ENCODE measurements at regions not wholly inside any gene's neighbourhood (a gene's known extent, or its start where the extent isn't known, plus 50 kb on each side); places are given as distances from the start of the nearest gene placed in this dataset.

DNA sequence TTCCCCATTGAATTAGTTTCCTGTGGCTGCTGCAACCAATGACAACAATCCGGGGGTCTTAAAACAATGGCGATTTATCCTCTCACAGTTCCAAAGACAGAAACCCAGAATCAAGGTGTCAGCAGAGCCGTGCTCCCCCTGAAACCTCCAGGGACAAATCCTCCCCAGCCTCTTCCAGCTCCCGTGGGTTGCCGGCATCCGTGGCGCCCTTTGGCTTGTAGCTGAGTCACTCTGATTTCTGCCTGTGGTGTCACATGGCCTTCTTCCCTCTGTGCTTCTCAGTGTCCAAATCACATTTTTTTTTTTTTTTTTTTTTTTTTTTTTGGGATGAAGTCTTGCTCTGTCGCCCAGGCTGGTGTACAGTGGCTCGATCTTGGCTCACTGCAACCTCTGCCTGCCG lies 64.5 kb upstream of the STX18 start:
- Histone ChIP-seq H4K8ac (ENCODE audit: low read depth, low read length) (no peak overlapping the region), H3K27ac (replicated peaks; ENCODE audit: low read length) (no peak overlapping the region), H4K91ac (ENCODE audit: low read depth, low read length, poor library complexity) (no peak overlapping the region), H3K4ac (ENCODE audit: low read length) (no peak overlapping the region), H3K14ac (ENCODE audit: low read length) (no peak overlapping the region), H2AFZ (ENCODE audit: low read length) (no peak overlapping the region), H3K36me3 (replicated peaks in 1 of 2; ENCODE audit: control insufficient read depth in 2 of 2, insufficient read depth in 2 of 2, low read length in 2 of 2) (no peaks in the 10 kb centered on the region), H3K4me1 (ENCODE audit: control insufficient read depth in 2 of 2, insufficient read depth in 1 of 2, low read depth in 1 of 2, low read length in 2 of 2) (peaks cover 5 to 6% of the 10 kb centered on the region in 2 donors), H2AK5ac (ENCODE audit: low read depth, low read length) (no peak overlapping the region), H3K27me3 (ENCODE audit: control insufficient read depth in 3 of 3, insufficient read depth in 3 of 3, low read depth in 1 of 3, low read length in 3 of 3) (peaks cover 0 to 2% (median 0%) of the 10 kb centered on the region in 3 experiments), H3K4me2 (ENCODE audit: insufficient read depth, low read length, poor library complexity, severe bottlenecking) (no peak overlapping the region), H3K9me3 (replicated peaks in 1 of 2; ENCODE audit: control insufficient read depth in 2 of 2, insufficient read depth in 1 of 2, low read depth in 1 of 2, low read length in 2 of 2) (no peaks in the 10 kb centered on the region), H2BK12ac (ENCODE audit: low read length) (no peak overlapping the region), H2BK15ac (ENCODE audit: low read length) (no peak overlapping the region), H2BK120ac (ENCODE audit: low read depth, low read length) (no peak overlapping the region), H2BK5ac (ENCODE audit: low read length) (no peak overlapping the region), H3K18ac (ENCODE audit: low read length) (no peak overlapping the region), H3K4me3 (ENCODE audit: low read length in 2 of 2) (no peak overlapping the region), H3K79me1 (ENCODE audit: low read depth, low read length) (no peaks in the 10 kb centered on the region), H3K23ac (ENCODE audit: low read depth, low read length, poor library complexity) (no peak overlapping the region), H3K9ac (ENCODE audit: low read depth, low read length, poor library complexity) (no peak overlapping the region)
- no peak for DNase-seq (ENCODE audit: low spot score)
- no CpG with 5 or more reads among the region's 10 CpGs for WGBS, 2 donors (ENCODE audit: extremely low coverage in 2 of 2, insufficient read length in 2 of 2, insufficient replicate concordance in 1 of 2)

DNA sequence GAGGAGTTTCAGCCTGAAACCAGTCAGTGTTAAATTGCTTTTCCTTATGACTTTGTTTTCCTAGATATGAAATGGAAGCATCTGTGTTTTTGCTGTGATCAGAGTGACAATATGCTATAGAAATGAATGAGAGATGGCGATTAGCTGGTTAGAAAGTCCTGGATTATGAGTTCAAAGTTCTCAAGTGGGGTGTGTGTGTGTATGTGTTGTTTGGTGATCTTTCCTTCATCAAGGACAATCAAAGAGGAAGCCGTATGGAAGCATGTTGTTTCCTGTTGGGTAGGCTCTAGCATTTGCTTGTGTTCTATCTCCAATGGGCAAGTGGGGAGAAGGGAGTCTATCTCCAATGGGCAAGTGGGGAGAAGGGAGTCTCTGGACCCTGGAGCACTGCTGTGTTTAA lies 64.0 kb upstream of the STX18 start:
- WGBS, 2 donors (ENCODE audit: extremely low coverage in 2 of 2, insufficient read length in 2 of 2, insufficient replicate concordance in 1 of 2), result no CpG with 5 or more reads among the region's 2 CpGs
- no peak overlapping the region for H3K23ac ChIP-seq (ENCODE audit: low read depth, low read length, poor library complexity)
- H3K9ac ChIP-seq (ENCODE audit: low read depth, low read length, poor library complexity), result no peak overlapping the region
- H3K4me1 ChIP-seq (ENCODE audit: control insufficient read depth in 2 of 2, insufficient read depth in 1 of 2, low read depth in 1 of 2, low read length in 2 of 2), result peaks cover 5 to 6% of the 10 kb centered on the region in 2 donors
- peaks cover 0 to 2% (median 0%) of the 10 kb centered on the region in 3 experiments for H3K27me3 ChIP-seq (ENCODE audit: control insufficient read depth in 3 of 3, insufficient read depth in 3 of 3, low read depth in 1 of 3, low read length in 3 of 3)
- H3K27ac ChIP-seq (replicated peaks; ENCODE audit: low read length), result no peak overlapping the region
- DNase-seq (ENCODE audit: low spot score), result no peak
- no peak overlapping the region for H3K4me3 ChIP-seq (ENCODE audit: low read length in 2 of 2)
- no peak overlapping the region for H2BK15ac ChIP-seq (ENCODE audit: low read length)
- no peak overlapping the region for H2BK12ac ChIP-seq (ENCODE audit: low read length)
- H3K4ac ChIP-seq (ENCODE audit: low read length), result no peak overlapping the region
- H3K9me3 ChIP-seq (replicated peaks in 1 of 2; ENCODE audit: control insufficient read depth in 2 of 2, insufficient read depth in 1 of 2, low read depth in 1 of 2, low read length in 2 of 2), result no peaks in the 10 kb centered on the region
- H2AFZ ChIP-seq (ENCODE audit: low read length), result no peak overlapping the region
- no peak overlapping the region for H3K18ac ChIP-seq (ENCODE audit: low read length)
- H4K91ac ChIP-seq (ENCODE audit: low read depth, low read length, poor library complexity), result no peak overlapping the region
- no peak overlapping the region for H2AK5ac ChIP-seq (ENCODE audit: low read depth, low read length)
- H3K14ac ChIP-seq (ENCODE audit: low read length), result no peak overlapping the region
- H3K79me1 ChIP-seq (ENCODE audit: low read depth, low read length), result no peaks in the 10 kb centered on the region
- H3K36me3 ChIP-seq (replicated peaks in 1 of 2; ENCODE audit: control insufficient read depth in 2 of 2, insufficient read depth in 2 of 2, low read length in 2 of 2), result no peaks in the 10 kb centered on the region
- H3K4me2 ChIP-seq (ENCODE audit: insufficient read depth, low read length, poor library complexity, severe bottlenecking), result no peak overlapping the region
- no peak overlapping the region for H2BK120ac ChIP-seq (ENCODE audit: low read depth, low read length)
- no peak overlapping the region for H2BK5ac ChIP-seq (ENCODE audit: low read length)
- no peak overlapping the region for H4K8ac ChIP-seq (ENCODE audit: low read depth, low read length)

GRCh38 chr4:4603592-4603991 lies 61.7 kb upstream of the STX18 start:
- no peak overlapping the region for H3K23ac ChIP-seq (ENCODE audit: low read depth, low read length, poor library complexity)
- peaks cover 0 to 2% (median 0%) of the 10 kb centered on the region in 3 experiments for H3K27me3 ChIP-seq (ENCODE audit: control insufficient read depth in 3 of 3, insufficient read depth in 3 of 3, low read depth in 1 of 3, low read length in 3 of 3)
- no peaks in the 10 kb centered on the region for H3K36me3 ChIP-seq (replicated peaks in 1 of 2; ENCODE audit: control insufficient read depth in 2 of 2, insufficient read depth in 2 of 2, low read length in 2 of 2)
- H3K4me3 ChIP-seq (ENCODE audit: low read length in 2 of 2), result no peak overlapping the region
- H2BK15ac ChIP-seq (ENCODE audit: low read length), result no peak overlapping the region
- no peak overlapping the region for H2AFZ ChIP-seq (ENCODE audit: low read length)
- no peak overlapping the region for H3K9ac ChIP-seq (ENCODE audit: low read depth, low read length, poor library complexity)
- no peaks in the 10 kb centered on the region for H3K9me3 ChIP-seq (replicated peaks in 1 of 2; ENCODE audit: control insufficient read depth in 2 of 2, insufficient read depth in 1 of 2, low read depth in 1 of 2, low read length in 2 of 2)
- no peak overlapping the region for H2BK5ac ChIP-seq (ENCODE audit: low read length)
- H2BK120ac ChIP-seq (ENCODE audit: low read depth, low read length), result no peak overlapping the region
- H3K4me2 ChIP-seq (ENCODE audit: insufficient read depth, low read length, poor library complexity, severe bottlenecking), result no peak overlapping the region
- no peak overlapping the region for H2BK12ac ChIP-seq (ENCODE audit: low read length)
- H3K27ac ChIP-seq (replicated peaks; ENCODE audit: low read length), result no peak overlapping the region
- no peak overlapping the region for H3K14ac ChIP-seq (ENCODE audit: low read length)
- WGBS, 2 donors (ENCODE audit: extremely low coverage in 2 of 2, insufficient read length in 2 of 2, insufficient replicate concordance in 1 of 2), result no CpG with 5 or more reads among the region's 5 CpGs
- no peaks in the 10 kb centered on the region for H3K79me1 ChIP-seq (ENCODE audit: low read depth, low read length)
- no peak overlapping the region for H2AK5ac ChIP-seq (ENCODE audit: low read depth, low read length)
- no peak overlapping the region for H4K91ac ChIP-seq (ENCODE audit: low read depth, low read length, poor library complexity)
- H3K18ac ChIP-seq (ENCODE audit: low read length), result no peak overlapping the region
- peaks cover 5 to 6% of the 10 kb centered on the region in 2 donors for H3K4me1 ChIP-seq (ENCODE audit: control insufficient read depth in 2 of 2, insufficient read depth in 1 of 2, low read depth in 1 of 2, low read length in 2 of 2)
- no peak overlapping the region for H3K4ac ChIP-seq (ENCODE audit: low read length)
- no peak for DNase-seq (ENCODE audit: low spot score)
- H4K8ac ChIP-seq (ENCODE audit: low read depth, low read length), result no peak overlapping the region

GRCh38 chr4:4603067-4603466 lies 61.2 kb upstream of the STX18 start:
- H3K79me1 ChIP-seq (ENCODE audit: low read depth, low read length), result no peaks in the 10 kb centered on the region
- no peak overlapping the region for H2AK5ac ChIP-seq (ENCODE audit: low read depth, low read length)
- H3K9me3 ChIP-seq (replicated peaks in 1 of 2; ENCODE audit: control insufficient read depth in 2 of 2, insufficient read depth in 1 of 2, low read depth in 1 of 2, low read length in 2 of 2), result no peaks in the 10 kb centered on the region
- WGBS, 2 donors (ENCODE audit: extremely low coverage in 2 of 2, insufficient read length in 2 of 2, insufficient replicate concordance in 1 of 2), result no CpG with 5 or more reads among the region's 4 CpGs
- H2BK15ac ChIP-seq (ENCODE audit: low read length), result no peak overlapping the region
- H3K27me3 ChIP-seq (ENCODE audit: control insufficient read depth in 3 of 3, insufficient read depth in 3 of 3, low read depth in 1 of 3, low read length in 3 of 3), result peaks cover 0 to 2% (median 0%) of the 10 kb centered on the region in 3 experiments
- H2BK120ac ChIP-seq (ENCODE audit: low read depth, low read length), result no peak overlapping the region
- H3K4me2 ChIP-seq (ENCODE audit: insufficient read depth, low read length, poor library complexity, severe bottlenecking), result no peak overlapping the region
- no peak overlapping the region for H2AFZ ChIP-seq (ENCODE audit: low read length)
- no peak overlapping the region for H3K23ac ChIP-seq (ENCODE audit: low read depth, low read length, poor library complexity)
- no peak overlapping the region for H4K8ac ChIP-seq (ENCODE audit: low read depth, low read length)
- no peak overlapping the region for H3K9ac ChIP-seq (ENCODE audit: low read depth, low read length, poor library complexity)
- H3K4me1 ChIP-seq (ENCODE audit: control insufficient read depth in 2 of 2, insufficient read depth in 1 of 2, low read depth in 1 of 2, low read length in 2 of 2), result peaks cover 5% of the 10 kb centered on the region in 2 donors
- no peak overlapping the region for H3K27ac ChIP-seq (replicated peaks; ENCODE audit: low read length)
- H3K4me3 ChIP-seq (ENCODE audit: low read length in 2 of 2), result no peak overlapping the region
- no peak overlapping the region for H3K18ac ChIP-seq (ENCODE audit: low read length)
- no peak overlapping the region for H2BK5ac ChIP-seq (ENCODE audit: low read length)
- H3K36me3 ChIP-seq (replicated peaks in 1 of 2; ENCODE audit: control insufficient read depth in 2 of 2, insufficient read depth in 2 of 2, low read length in 2 of 2), result no peaks in the 10 kb centered on the region
- no peak overlapping the region for H4K91ac ChIP-seq (ENCODE audit: low read depth, low read length, poor library complexity)
- no peak overlapping the region for H3K14ac ChIP-seq (ENCODE audit: low read length)
- H3K4ac ChIP-seq (ENCODE audit: low read length), result no peak overlapping the region
- no peak for DNase-seq (ENCODE audit: low spot score)
- no peak overlapping the region for H2BK12ac ChIP-seq (ENCODE audit: low read length)
